ENCODE measurements at regions not wholly inside any gene's neighbourhood (a gene's known extent, or its start where the extent isn't known, plus 50 kb on each side); places are given as distances from the start of the nearest gene placed in this dataset.

- intact Hi-C loops (cut with micrococcal nuclease; ENCODE audit: unreplicated experiment) (no loop called here), in situ Hi-C loops (cut with MboI) (no loop called here)
- no peak overlapping the region for H3K9ac ChIP-seq (ENCODE audit: control insufficient read depth, insufficient read depth, low read length)
- no peaks in the 10 kb centered on the region for H3K27me3 ChIP-seq (replicated peaks in 1 of 2; ENCODE audit: control insufficient read depth in 2 of 2, insufficient read depth in 2 of 2, low read length in 1 of 2)
- no peak overlapping the region for H3K4me2 ChIP-seq (ENCODE audit: control insufficient read depth, insufficient read depth)
- BruUV-seq (replicated peaks): no TSS peak
- no peaks in the 10 kb centered on the region for H3K36me3 ChIP-seq (ENCODE audit: control insufficient read depth in 2 of 2, insufficient read depth in 2 of 2, low read length in 1 of 2)
- H4K20me1 ChIP-seq (ENCODE audit: control insufficient read depth, insufficient read depth): no peaks in the 10 kb centered on the region
- WGBS (ENCODE audit: insufficient coverage, insufficient replicate concordance, low lambda C conversion rate, missing lambda C conversion rate): 1% methylated on average over 4 of the region's 4 CpGs
- no peaks in the 10 kb centered on the region for H3K4me1 ChIP-seq (ENCODE audit: control insufficient read depth, insufficient read depth, low read length)
- H2AFZ ChIP-seq (ENCODE audit: control insufficient read depth, low read depth, low read length): no peak overlapping the region
- CTCF ChIA-PET: no interaction called here
- no peak for ATAC-seq
- POLR2A ChIA-PET: no interaction called here
- TF ChIP-seq MAX (IDR thresholded peaks at IDR 0.05; ENCODE audit: low read depth, low read length) (no peak), RUNX3 (IDR thresholded peaks at IDR 0.05; ENCODE audit: low read length) (peak; percentile 61; the same call in 1 of the 2 replicates)
- DNase-seq (ENCODE audit: low read depth, low spot score): no peak
- RAD21 ChIA-PET (ENCODE audit: unreplicated experiment): no interaction called here
- H3K4me3 ChIP-seq: no peak overlapping the region
- no peak overlapping the region for H3K27ac ChIP-seq (ENCODE audit: control insufficient read depth, insufficient read depth)
- H3K79me2 ChIP-seq (ENCODE audit: control insufficient read depth, insufficient read depth, low read length): no peaks in the 10 kb centered on the region
- FAIRE-seq: no peak
- SMC1A ChIA-PET (ENCODE audit: uncharacterized antibody, unreplicated experiment): no interaction called here
- H3K9me3 ChIP-seq (replicated peaks; ENCODE audit: control insufficient read depth, insufficient read depth, low read length): no peaks in the 10 kb centered on the region
Observed at GRCh38 chr3:76432396-76432795, 607.5 kb upstream of the ROBO2 start.

- SMC1A ChIA-PET (ENCODE audit: uncharacterized antibody, unreplicated experiment): interaction anchor here (0.8 to 1.0 kb wide), 2 partner anchors 12 to 44 kb away, joined by 3 read pairs; no protein-coding TSS in a partner anchor
- in situ Hi-C loops (cut with MboI): no loop called here
- WGBS (ENCODE audit: insufficient coverage, insufficient replicate concordance, low lambda C conversion rate, missing lambda C conversion rate): 12% methylated on average over 3 of the region's 3 CpGs
- Histone ChIP-seq H3K36me3 (ENCODE audit: control insufficient read depth in 2 of 2, insufficient read depth in 2 of 2, low read length in 1 of 2) (no peaks in the 10 kb centered on the region), H3K79me2 (ENCODE audit: control insufficient read depth, insufficient read depth, low read length) (no peaks in the 10 kb centered on the region), H3K27ac (ENCODE audit: control insufficient read depth, insufficient read depth) (no peak overlapping the region), H3K9me3 (replicated peaks; ENCODE audit: control insufficient read depth, insufficient read depth, low read length) (no peaks in the 10 kb centered on the region), H3K4me1 (ENCODE audit: control insufficient read depth, insufficient read depth, low read length) (no peaks in the 10 kb centered on the region), H2AFZ (ENCODE audit: control insufficient read depth, low read depth, low read length) (no peak overlapping the region), H3K4me3 (no peak overlapping the region), H3K4me2 (ENCODE audit: control insufficient read depth, insufficient read depth) (no peak overlapping the region), H3K9ac (ENCODE audit: control insufficient read depth, insufficient read depth, low read length) (no peak overlapping the region), H4K20me1 (ENCODE audit: control insufficient read depth, insufficient read depth) (no peaks in the 10 kb centered on the region), H3K27me3 (replicated peaks in 1 of 2; ENCODE audit: control insufficient read depth in 2 of 2, insufficient read depth in 2 of 2, low read length in 1 of 2) (no peaks in the 10 kb centered on the region)
- POLR2A ChIA-PET: no interaction called here
- CTCF ChIA-PET: interaction anchor here (1.2 kb wide), 1 partner anchor 16 kb away, joined by 4 read pairs; no protein-coding TSS in a partner anchor
- RAD21 ChIA-PET (ENCODE audit: unreplicated experiment): no interaction called here
- TF ChIP-seq KDM1A (IDR thresholded peaks at IDR 0.05; ENCODE audit: borderline replicate concordance) (no peak), ZZZ3 (IDR thresholded peaks at IDR 0.05; ENCODE audit: control insufficient read depth, insufficient read length, low read depth) (no peak), RAD21 (IDR thresholded peaks at IDR 0.05; ENCODE audit: insufficient read depth, low read depth, low read length) (no peak), ZNF274 (IDR thresholded peaks at IDR 0.05; ENCODE audit: insufficient read depth, insufficient read length) (no peak), CREM (IDR thresholded peaks at IDR 0.05; ENCODE audit: low read depth) (no peak), BCLAF1 (IDR thresholded peaks at IDR 0.05) (no peak), SIN3A (IDR thresholded peaks at IDR 0.05; ENCODE audit: low read depth, low read length) (no peak), SMARCA5 (IDR thresholded peaks at IDR 0.05) (no peak), ELK1 (IDR thresholded peaks at IDR 0.05; ENCODE audit: low read depth, low read length) (no peak), EED (IDR thresholded peaks at IDR 0.05; ENCODE audit: low read depth) (no peak), TCF12 (IDR thresholded peaks at IDR 0.05; ENCODE audit: low read depth, low read length) (no peak), NR2F1 (conservative IDR thresholded peaks at IDR 0.05) (no peak)
- ATAC-seq: no peak
- no TSS peak for BruUV-seq (replicated peaks)
- no peak for DNase-seq (ENCODE audit: low read depth, low spot score)
- FAIRE-seq: no peak
- intact Hi-C loops (cut with micrococcal nuclease; ENCODE audit: unreplicated experiment): no loop called here
Observed at GRCh38 chr3:76436894-76437293, 603.0 kb upstream of the ROBO2 start.
